ENCODE measurements at regions not wholly inside any gene's neighbourhood (a gene's known extent, or its start where the extent isn't known, plus 50 kb on each side); places are given as distances from the start of the nearest gene placed in this dataset.

- Mint-ChIP-seq H3K4me3 (no peak overlapping the region), H3K9me3 (ENCODE audit: insufficient read depth) (no peaks in the 10 kb centered on the region), H3K27ac (no peak overlapping the region), H3K4me1 (no peaks in the 10 kb centered on the region), H3K27me3 (peaks cover 17% of the 10 kb centered on the region)
- DNase-seq (no peak), ATAC-seq (ENCODE audit: low read depth) (no peak)
- Histone ChIP-seq H3K27me3 (replicated peaks in 1 of 4; ENCODE audit: control extremely low read depth in 1 of 4, control insufficient read depth in 3 of 4, insufficient read depth in 4 of 4, low read length in 3 of 4) (peaks cover 0 to 3% (median 0%) of the 10 kb centered on the region in 4 experiments), H3K79me2 (ENCODE audit: control insufficient read depth, insufficient read depth, low read length) (no peaks in the 10 kb centered on the region), H3K27ac (ENCODE audit: low read length in 2 of 2) (no peak overlapping the region), H3K9me3 (ENCODE audit: control extremely low read depth in 1 of 3, control insufficient read depth in 2 of 3, insufficient read depth in 1 of 3, low read length in 2 of 3) (no peaks in the 10 kb centered on the region), H2AFZ (ENCODE audit: insufficient read depth, low read depth, low read length, poor library complexity, severe bottlenecking) (no peak overlapping the region), H4K20me1 (ENCODE audit: control insufficient read depth, insufficient read depth, low read length, poor library complexity, severe bottlenecking) (no peaks in the 10 kb centered on the region), H3K4me3 (ENCODE audit: control extremely low read depth in 1 of 5, extremely low read depth in 1 of 5, insufficient read depth in 1 of 5, low read depth in 2 of 5, low read length in 4 of 5) (no peak overlapping the region), H3K4me1 (ENCODE audit: control insufficient read depth in 2 of 2, insufficient read depth in 2 of 2, low read length in 2 of 2) (no peaks in the 10 kb centered on the region), H3K36me3 (replicated peaks in 1 of 2; ENCODE audit: control extremely low read depth in 1 of 2, control insufficient read depth in 1 of 2, extremely low read depth in 1 of 2, insufficient read depth in 2 of 2, low read length in 1 of 2) (no peaks in the 10 kb centered on the region), H3K9ac (ENCODE audit: low read length) (no peak overlapping the region), H3K4me2 (replicated peaks; ENCODE audit: low read depth, low read length, poor library complexity, severe bottlenecking) (no peak overlapping the region)
- POLR2A ChIA-PET: no interaction called here
- CTCF ChIA-PET: no interaction called here
- intact Hi-C loops (cut with micrococcal nuclease): no loop called here
- TF ChIP-seq, protein P1, sequence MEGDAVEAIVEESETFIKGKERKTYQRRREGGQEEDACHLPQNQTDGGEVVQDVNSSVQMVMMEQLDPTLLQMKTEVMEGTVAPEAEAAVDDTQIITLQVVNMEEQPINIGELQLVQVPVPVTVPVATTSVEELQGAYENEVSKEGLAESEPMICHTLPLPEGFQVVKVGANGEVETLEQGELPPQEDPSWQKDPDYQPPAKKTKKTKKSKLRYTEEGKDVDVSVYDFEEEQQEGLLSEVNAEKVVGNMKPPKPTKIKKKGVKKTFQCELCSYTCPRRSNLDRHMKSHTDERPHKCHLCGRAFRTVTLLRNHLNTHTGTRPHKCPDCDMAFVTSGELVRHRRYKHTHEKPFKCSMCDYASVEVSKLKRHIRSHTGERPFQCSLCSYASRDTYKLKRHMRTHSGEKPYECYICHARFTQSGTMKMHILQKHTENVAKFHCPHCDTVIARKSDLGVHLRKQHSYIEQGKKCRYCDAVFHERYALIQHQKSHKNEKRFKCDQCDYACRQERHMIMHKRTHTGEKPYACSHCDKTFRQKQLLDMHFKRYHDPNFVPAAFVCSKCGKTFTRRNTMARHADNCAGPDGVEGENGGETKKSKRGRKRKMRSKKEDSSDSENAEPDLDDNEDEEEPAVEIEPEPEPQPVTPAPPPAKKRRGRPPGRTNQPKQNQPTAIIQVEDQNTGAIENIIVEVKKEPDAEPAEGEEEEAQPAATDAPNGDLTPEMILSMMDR (IDR thresholded peaks at IDR 0.05): no peak
- no CpG with 5 or more reads among the region's 3 CpGs for WGBS (ENCODE audit: insufficient coverage)
Measured at GRCh38 chr5:86951761-86952160, 315.9 kb upstream of the RASA1 start.

GRCh38 chr5:86964889-86965288 is 302.8 kb upstream of the RASA1 start:
- Histone ChIP-seq H3K4me3 (ENCODE audit: control extremely low read depth in 1 of 5, extremely low read depth in 1 of 5, insufficient read depth in 1 of 5, low read depth in 2 of 5, low read length in 4 of 5) (no peak overlapping the region), H3K4me2 (replicated peaks; ENCODE audit: low read depth, low read length, poor library complexity, severe bottlenecking) (no peak overlapping the region), H4K20me1 (ENCODE audit: control insufficient read depth, insufficient read depth, low read length, poor library complexity, severe bottlenecking) (no peaks in the 10 kb centered on the region), H3K9me3 (ENCODE audit: control extremely low read depth in 1 of 3, control insufficient read depth in 2 of 3, insufficient read depth in 1 of 3, low read length in 2 of 3) (no peaks in the 10 kb centered on the region), H3K79me2 (ENCODE audit: control insufficient read depth, insufficient read depth, low read length) (no peaks in the 10 kb centered on the region), H3K27ac (ENCODE audit: low read length in 2 of 2) (no peak overlapping the region), H3K4me1 (ENCODE audit: control insufficient read depth in 2 of 2, insufficient read depth in 2 of 2, low read length in 2 of 2) (no peaks in the 10 kb centered on the region), H3K9ac (ENCODE audit: low read length) (no peak overlapping the region), H3K36me3 (replicated peaks in 1 of 2; ENCODE audit: control extremely low read depth in 1 of 2, control insufficient read depth in 1 of 2, extremely low read depth in 1 of 2, insufficient read depth in 2 of 2, low read length in 1 of 2) (no peaks in the 10 kb centered on the region), H2AFZ (ENCODE audit: insufficient read depth, low read depth, low read length, poor library complexity, severe bottlenecking) (no peak overlapping the region), H3K27me3 (replicated peaks in 1 of 4; ENCODE audit: control extremely low read depth in 1 of 4, control insufficient read depth in 3 of 4, insufficient read depth in 4 of 4, low read length in 3 of 4) (peaks cover 0 to 3% (median 0%) of the 10 kb centered on the region in 4 experiments)
- Mint-ChIP-seq H3K27me3 (no peaks in the 10 kb centered on the region), H3K27ac (no peak overlapping the region), H3K9me3 (ENCODE audit: insufficient read depth) (no peaks in the 10 kb centered on the region), H3K4me1 (no peaks in the 10 kb centered on the region), H3K4me3 (no peak overlapping the region)
- TF ChIP-seq, protein P1 (IDR thresholded peaks at IDR 0.05): no peak
- no peak for TF ChIP-seq EZH2 (IDR thresholded peaks at IDR 0.05; ENCODE audit: borderline replicate concordance, insufficient read depth, low read depth, low read length, poor library complexity, severe bottlenecking)
- POLR2A ChIA-PET: no interaction called here
- intact Hi-C loops (cut with micrococcal nuclease): no loop called here
- ATAC-seq (ENCODE audit: low read depth): no peak
- no CpG with 5 or more reads among the region's 1 CpG for WGBS (ENCODE audit: insufficient coverage)
- DNase-seq: no peak
- CTCF ChIA-PET: no interaction called here

Measured in B cell (primary cell).